ENCODE measurements at regions not wholly inside any gene's neighbourhood (a gene's known extent, or its start where the extent isn't known, plus 50 kb on each side); places are given as distances from the start of the nearest gene placed in this dataset.

DNA sequence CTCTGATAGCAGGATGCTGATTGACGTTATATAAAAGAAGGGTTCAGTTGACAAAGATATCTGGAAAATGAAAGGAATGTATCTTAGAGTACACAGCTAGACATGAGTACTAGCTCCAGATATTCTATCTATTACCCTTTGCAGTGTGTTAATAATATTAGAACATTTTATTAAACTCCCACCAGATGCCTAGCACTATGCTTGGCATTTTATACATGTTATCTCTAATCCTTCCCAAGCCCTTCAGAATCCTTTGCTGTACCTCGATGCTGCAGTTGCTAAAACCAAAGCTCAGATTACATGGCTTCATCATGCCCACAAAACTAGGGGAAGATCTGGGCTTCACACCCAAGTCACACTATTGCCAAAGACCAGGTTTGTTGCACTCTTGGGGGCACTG lies 350.1 kb upstream of the AZI2 start:
- no peak for TF ChIP-seq POLR2A (IDR thresholded peaks at IDR 0.05)
- TF ChIP-seq, protein P1, sequence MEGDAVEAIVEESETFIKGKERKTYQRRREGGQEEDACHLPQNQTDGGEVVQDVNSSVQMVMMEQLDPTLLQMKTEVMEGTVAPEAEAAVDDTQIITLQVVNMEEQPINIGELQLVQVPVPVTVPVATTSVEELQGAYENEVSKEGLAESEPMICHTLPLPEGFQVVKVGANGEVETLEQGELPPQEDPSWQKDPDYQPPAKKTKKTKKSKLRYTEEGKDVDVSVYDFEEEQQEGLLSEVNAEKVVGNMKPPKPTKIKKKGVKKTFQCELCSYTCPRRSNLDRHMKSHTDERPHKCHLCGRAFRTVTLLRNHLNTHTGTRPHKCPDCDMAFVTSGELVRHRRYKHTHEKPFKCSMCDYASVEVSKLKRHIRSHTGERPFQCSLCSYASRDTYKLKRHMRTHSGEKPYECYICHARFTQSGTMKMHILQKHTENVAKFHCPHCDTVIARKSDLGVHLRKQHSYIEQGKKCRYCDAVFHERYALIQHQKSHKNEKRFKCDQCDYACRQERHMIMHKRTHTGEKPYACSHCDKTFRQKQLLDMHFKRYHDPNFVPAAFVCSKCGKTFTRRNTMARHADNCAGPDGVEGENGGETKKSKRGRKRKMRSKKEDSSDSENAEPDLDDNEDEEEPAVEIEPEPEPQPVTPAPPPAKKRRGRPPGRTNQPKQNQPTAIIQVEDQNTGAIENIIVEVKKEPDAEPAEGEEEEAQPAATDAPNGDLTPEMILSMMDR (IDR thresholded peaks at IDR 0.05), result no peak

Data from heart left ventricle (tissue), 13 donors.